ENCODE measurements at regions not wholly inside any gene's neighbourhood (a gene's known extent, or its start where the extent isn't known, plus 50 kb on each side); places are given as distances from the start of the nearest gene placed in this dataset.

GRCh38 chr7:123343611-123344010, 143.8 kb upstream of the SLC13A1 start:
- no peaks in the 10 kb centered on the region for H3K4me1 ChIP-seq
- H3K9me3 ChIP-seq: no peaks in the 10 kb centered on the region
- no peaks in the 10 kb centered on the region for H3K36me3 ChIP-seq
- H3K27me3 ChIP-seq: no peaks in the 10 kb centered on the region
- WGBS, 2 donors: 83% methylated on average over 1 of the region's 1 CpG
- no peak for TF ChIP-seq POLR2AphosphoS5 (IDR thresholded peaks at IDR 0.05)
- no peak for TF ChIP-seq EP300 (IDR thresholded peaks at IDR 0.05)
- no peak for TF ChIP-seq POLR2A (IDR thresholded peaks at IDR 0.05)
- no peak for TF ChIP-seq CTCF (IDR thresholded peaks at IDR 0.05)
- ATAC-seq (ENCODE audit: low FRiP score in 2 of 2) (no peak), DNase-seq (no peak)
- H3K4me3 ChIP-seq: no peak overlapping the region
- H3K27ac ChIP-seq: no peak overlapping the region

- no peaks in the 10 kb centered on the region for H3K4me1 ChIP-seq
- H3K27ac ChIP-seq: no peak overlapping the region
- no peaks in the 10 kb centered on the region for H3K9me3 ChIP-seq
- TF ChIP-seq EP300 (IDR thresholded peaks at IDR 0.05) (no peak), POLR2AphosphoS5 (IDR thresholded peaks at IDR 0.05) (no peak), CTCF (IDR thresholded peaks at IDR 0.05) (no peak), POLR2A (IDR thresholded peaks at IDR 0.05) (no peak)
- WGBS, 2 donors: 88 to 93% methylated on average over 1 of the region's 1 CpG
- no peaks in the 10 kb centered on the region for H3K27me3 ChIP-seq
- H3K36me3 ChIP-seq: no peaks in the 10 kb centered on the region
- H3K4me3 ChIP-seq: no peak overlapping the region
- DNase-seq (no peak), ATAC-seq (ENCODE audit: low FRiP score in 2 of 2) (no peak)
Measured at GRCh38 chr7:123341102-123341501, 141.3 kb upstream of the SLC13A1 start.

- no peak for DNase-seq
- Histone ChIP-seq H3K27me3 (no peaks in the 10 kb centered on the region), H3K4me3 (no peak overlapping the region), H3K36me3 (no peaks in the 10 kb centered on the region), H3K27ac (no peak overlapping the region), H3K9me3 (no peaks in the 10 kb centered on the region), H3K4me1 (no peaks in the 10 kb centered on the region)
- no peak for ATAC-seq (ENCODE audit: low FRiP score in 2 of 2)
- TF ChIP-seq POLR2AphosphoS5 (IDR thresholded peaks at IDR 0.05): no peak
- TF ChIP-seq CTCF (IDR thresholded peaks at IDR 0.05): no peak
- no peak for TF ChIP-seq POLR2A (IDR thresholded peaks at IDR 0.05)
- no peak for TF ChIP-seq EP300 (IDR thresholded peaks at IDR 0.05)
Measured at GRCh38 chr7:123338688-123339087, 138.9 kb upstream of the SLC13A1 start.

GRCh38 chr7:123329988-123330643, 130.3 kb upstream of the SLC13A1 start:
- no peaks in the 10 kb centered on the region for H3K36me3 ChIP-seq
- TF ChIP-seq CTCF (IDR thresholded peaks at IDR 0.05) (no peak), POLR2AphosphoS5 (IDR thresholded peaks at IDR 0.05) (no peak)
- no peaks in the 10 kb centered on the region for H3K27me3 ChIP-seq
- WGBS, 2 donors: 78% methylated on average over 4 of the region's 4 CpGs; no CpG with 5 or more reads in 1 of the 2 donors
- DNase-seq (no peak), ATAC-seq (ENCODE audit: low FRiP score in 2 of 2) (no peak)
- no peaks in the 10 kb centered on the region for H3K4me1 ChIP-seq
- no peaks in the 10 kb centered on the region for H3K9me3 ChIP-seq
- H3K27ac ChIP-seq: no peak overlapping the region
- no peak overlapping the region for H3K4me3 ChIP-seq

- DNase-seq (no peak), ATAC-seq (ENCODE audit: low FRiP score in 2 of 2) (no peak)
- H3K9me3 ChIP-seq: peaks cover 0 to 4% (median 1%) of the 10 kb centered on the region in 4 donors
- WGBS, 2 donors: 89 to 95% methylated on average over 1 of the region's 1 CpG
- H3K4me3 ChIP-seq: no peak overlapping the region
- H3K27me3 ChIP-seq: no peaks in the 10 kb centered on the region
- no peak overlapping the region for H3K27ac ChIP-seq
- TF ChIP-seq CTCF (IDR thresholded peaks at IDR 0.05) (no peak), EP300 (IDR thresholded peaks at IDR 0.05) (no peak), POLR2A (IDR thresholded peaks at IDR 0.05) (no peak), POLR2AphosphoS5 (IDR thresholded peaks at IDR 0.05) (no peak)
- H3K36me3 ChIP-seq: no peaks in the 10 kb centered on the region
- H3K4me1 ChIP-seq: no peaks in the 10 kb centered on the region
Measured at GRCh38 chr7:123327661-123328060, 127.9 kb upstream of the SLC13A1 start.

Measured in upper lobe of left lung (tissue), 6 donors.